T-helper 17 cell (primary cell): ENCODE measurements at regions not wholly inside any gene's neighbourhood (a gene's known extent, or its start where the extent isn't known, plus 50 kb on each side); places are given as distances from the start of the nearest gene placed in this dataset.

Experiments used
- ATAC-seq: fragments of 150-1000 bp; cut with Tn5 transposase; 2 replicates; pipeline ENCODE4 v1.10.0; 2021; ENCODE audit warnings: mild to moderate bottlenecking, moderate library complexity
- DNase-seq, 3 donors: peaks; one replicate each; pipeline versions ENCODE4 v3.0.0 to v3.0.0-alpha.2; 2020 to 2021
- H3K9me3 ChIP-seq: one replicate; pipeline ENCODE4 v1.7.0; 2013; ENCODE audit warnings: low read length, mild to moderate bottlenecking; ENCODE audit not compliant: control insufficient read depth, poor library complexity, severe bottlenecking
- H3K27ac Mint-ChIP-seq: one replicate; pipeline ENCODE4 v1.8.0; 2022; ENCODE audit warnings: mild to moderate bottlenecking, moderate library complexity, mixed read lengths
- H3K27me3 Mint-ChIP-seq: one replicate; pipeline ENCODE4 v1.8.0; 2022; ENCODE audit warnings: mixed read lengths
- H3K36me3 Mint-ChIP-seq: one replicate; pipeline ENCODE4 v1.8.0; 2022; ENCODE audit warnings: low read depth, mixed read lengths
- H3K4me1 Mint-ChIP-seq: one replicate; pipeline ENCODE4 v1.8.0; 2022; ENCODE audit warnings: mild to moderate bottlenecking, mixed read lengths
- H3K4me3 Mint-ChIP-seq: one replicate; pipeline ENCODE4 v1.8.0; 2022; ENCODE audit warnings: mild to moderate bottlenecking, moderate library complexity, mixed read lengths

GRCh38 chr12:126112141-126112540, 1046.9 kb downstream of the AACS start:
- Mint-ChIP-seq H3K4me3 (no peak overlapping the region), H3K36me3 (no peaks in the 10 kb centered on the region), H3K27me3 (no peaks in the 10 kb centered on the region), H3K27ac (no peak overlapping the region), H3K4me1 (no peaks in the 10 kb centered on the region)
- ATAC-seq, result no peak
- no peak for DNase-seq
- no peaks in the 10 kb centered on the region for H3K9me3 ChIP-seq

GRCh38 chr12:126112849-126113248, 1047.6 kb downstream of the AACS start:
- H3K36me3 Mint-ChIP-seq, result no peaks in the 10 kb centered on the region
- ATAC-seq, result no peak
- DNase-seq, result no peak
- H3K27me3 Mint-ChIP-seq, result no peaks in the 10 kb centered on the region
- H3K27ac Mint-ChIP-seq, result no peak overlapping the region
- no peaks in the 10 kb centered on the region for H3K9me3 ChIP-seq
- no peaks in the 10 kb centered on the region for H3K4me1 Mint-ChIP-seq
- H3K4me3 Mint-ChIP-seq, result no peak overlapping the region

GRCh38 chr12:126114441-126114840, 1049.2 kb downstream of the AACS start:
- no peak for ATAC-seq
- H3K4me3 Mint-ChIP-seq, result no peak overlapping the region
- no peaks in the 10 kb centered on the region for H3K36me3 Mint-ChIP-seq
- H3K27ac Mint-ChIP-seq, result no peak overlapping the region
- no peaks in the 10 kb centered on the region for H3K9me3 ChIP-seq
- DNase-seq, result no peak
- H3K27me3 Mint-ChIP-seq, result no peaks in the 10 kb centered on the region
- no peaks in the 10 kb centered on the region for H3K4me1 Mint-ChIP-seq

GRCh38 chr12:126117502-126117901, 1052.3 kb downstream of the AACS start:
- DNase-seq (no peak), ATAC-seq (no peak)
- H3K4me1 Mint-ChIP-seq, result no peaks in the 10 kb centered on the region
- no peaks in the 10 kb centered on the region for H3K9me3 ChIP-seq
- H3K27me3 Mint-ChIP-seq, result no peaks in the 10 kb centered on the region
- H3K4me3 Mint-ChIP-seq, result no peak overlapping the region
- H3K27ac Mint-ChIP-seq, result no peak overlapping the region
- no peaks in the 10 kb centered on the region for H3K36me3 Mint-ChIP-seq

- H3K4me3 Mint-ChIP-seq, result no peak overlapping the region
- ATAC-seq, result no peak
- H3K36me3 Mint-ChIP-seq, result no peaks in the 10 kb centered on the region
- H3K9me3 ChIP-seq, result no peaks in the 10 kb centered on the region
- no peak overlapping the region for H3K27ac Mint-ChIP-seq
- H3K27me3 Mint-ChIP-seq, result no peaks in the 10 kb centered on the region
- DNase-seq, result no peak
- no peaks in the 10 kb centered on the region for H3K4me1 Mint-ChIP-seq
Measured at GRCh38 chr12:126139355-126139754, 1074.1 kb downstream of the AACS start.

GRCh38 chr12:126144603-126145002, 1079.4 kb downstream of the AACS start:
- Mint-ChIP-seq H3K36me3 (no peaks in the 10 kb centered on the region), H3K4me3 (no peak overlapping the region), H3K27ac (no peak overlapping the region), H3K27me3 (no peaks in the 10 kb centered on the region), H3K4me1 (no peaks in the 10 kb centered on the region)
- no peaks in the 10 kb centered on the region for H3K9me3 ChIP-seq
- no peak for DNase-seq
- ATAC-seq, result no peak

GRCh38 chr12:126147321-126147720, 1082.1 kb downstream of the AACS start:
- Mint-ChIP-seq H3K27me3 (no peaks in the 10 kb centered on the region), H3K27ac (no peak overlapping the region), H3K4me3 (no peak overlapping the region), H3K4me1 (no peaks in the 10 kb centered on the region), H3K36me3 (no peaks in the 10 kb centered on the region)
- DNase-seq (no peak), ATAC-seq (no peak)
- H3K9me3 ChIP-seq, result no peaks in the 10 kb centered on the region

GRCh38 chr12:126156806-126157574, 1091.8 kb downstream of the AACS start:
- H3K27me3 Mint-ChIP-seq, result no peaks in the 10 kb centered on the region

GRCh38 chr12:126157575-126157966, 1092.3 kb downstream of the AACS start:
- Mint-ChIP-seq H3K27me3 (no peaks in the 10 kb centered on the region), H3K36me3 (no peaks in the 10 kb centered on the region), H3K4me1 (no peaks in the 10 kb centered on the region), H3K4me3 (no peak overlapping the region), H3K27ac (no peak overlapping the region)
- DNase-seq (no peak), ATAC-seq (no peak)
- no peaks in the 10 kb centered on the region for H3K9me3 ChIP-seq

More at GRCh38 chr12:126156806-126157574, 1091.8 kb downstream of the AACS start:
- no peaks in the 10 kb centered on the region for H3K36me3 Mint-ChIP-seq
- no peaks in the 10 kb centered on the region for H3K4me1 Mint-ChIP-seq
- no peak overlapping the region for H3K27ac Mint-ChIP-seq
- DNase-seq, result no peak
- no peak overlapping the region for H3K4me3 Mint-ChIP-seq
- ATAC-seq, result no peak
- H3K9me3 ChIP-seq, result no peaks in the 10 kb centered on the region

- no peak for ATAC-seq
- H3K4me3 Mint-ChIP-seq, result no peak overlapping the region
- DNase-seq, result no peak
- no peaks in the 10 kb centered on the region for H3K9me3 ChIP-seq
- H3K27ac Mint-ChIP-seq, result no peak overlapping the region
- H3K27me3 Mint-ChIP-seq, result no peaks in the 10 kb centered on the region
- H3K36me3 Mint-ChIP-seq, result no peaks in the 10 kb centered on the region
- H3K4me1 Mint-ChIP-seq, result no peaks in the 10 kb centered on the region
Measured at GRCh38 chr12:126159139-126159538, 1093.9 kb downstream of the AACS start.

- Mint-ChIP-seq H3K4me1 (no peaks in the 10 kb centered on the region), H3K4me3 (no peak overlapping the region), H3K27ac (no peak overlapping the region), H3K36me3 (no peaks in the 10 kb centered on the region), H3K27me3 (no peaks in the 10 kb centered on the region)
- H3K9me3 ChIP-seq, result no peaks in the 10 kb centered on the region
- DNase-seq (no peak), ATAC-seq (no peak)
Measured at GRCh38 chr12:126160912-126161311, 1095.7 kb downstream of the AACS start.

GRCh38 chr12:126163984-126164383, 1098.7 kb downstream of the AACS start:
- Mint-ChIP-seq H3K4me3 (no peak overlapping the region), H3K4me1 (no peaks in the 10 kb centered on the region), H3K27me3 (no peaks in the 10 kb centered on the region), H3K36me3 (no peaks in the 10 kb centered on the region), H3K27ac (no peak overlapping the region)
- ATAC-seq (no peak), DNase-seq (no peak)
- H3K9me3 ChIP-seq, result no peaks in the 10 kb centered on the region

GRCh38 chr12:126171937-126172559, 1106.8 kb downstream of the AACS start:
- H3K9me3 ChIP-seq, result no peaks in the 10 kb centered on the region
- Mint-ChIP-seq H3K36me3 (no peaks in the 10 kb centered on the region), H3K4me3 (no peak overlapping the region), H3K27ac (no peak overlapping the region), H3K27me3 (no peaks in the 10 kb centered on the region), H3K4me1 (no peaks in the 10 kb centered on the region)
- ATAC-seq (no peak), DNase-seq (no peak)
